ENCODE measurements at regions not wholly inside any gene's neighbourhood (a gene's known extent, or its start where the extent isn't known, plus 50 kb on each side); places are given as distances from the start of the nearest gene placed in this dataset.
"Not testable (repeated sequence)": the region's sequence is repeated elsewhere in the genome, so short reads cannot be mapped to it uniquely, and the experiment has no call there.

DNA sequence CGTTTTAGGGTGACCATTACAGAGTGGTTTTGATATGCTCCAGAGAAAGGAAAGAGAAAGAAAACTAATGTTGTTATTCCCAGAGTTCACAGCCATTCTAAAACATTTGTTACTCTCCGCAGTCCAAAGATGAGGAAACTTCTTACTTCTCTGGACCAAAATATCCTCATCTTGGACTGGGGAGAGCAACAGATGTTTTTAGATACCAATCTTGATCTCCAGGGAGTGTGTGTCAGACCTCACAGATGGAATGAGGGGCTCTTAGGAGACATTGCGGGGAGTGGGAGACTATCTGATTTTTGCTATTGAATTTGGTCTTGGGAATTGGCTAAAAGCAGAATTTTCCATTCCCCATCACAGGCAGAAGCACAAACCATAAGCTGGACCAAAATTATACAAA lies 110.8 kb downstream of the TNFAIP3 start:
- H3K4me1 Mint-ChIP-seq (ENCODE audit: low read depth, unreplicated experiment) = peaks cover 8% of the 10 kb centered on the region
- intact Hi-C loops (cut with micrococcal nuclease; ENCODE audit: unreplicated experiment) = loop anchor here (10.0 kb wide), 1 partner anchor 273 kb away; no protein-coding TSS in a partner anchor
- H3K27me3 Mint-ChIP-seq (ENCODE audit: unreplicated experiment) = no peaks in the 10 kb centered on the region
- CTCF ChIA-PET = no interaction called here
- H3K4me3 Mint-ChIP-seq (ENCODE audit: low read depth, unreplicated experiment) = peak overlapping the region; percentile 26
- H3K36me3 Mint-ChIP-seq (ENCODE audit: insufficient read depth, unreplicated experiment) = no peaks in the 10 kb centered on the region
- H3K27ac Mint-ChIP-seq (ENCODE audit: unreplicated experiment) = no peak overlapping the region
- BruUV-seq (replicated peaks) = no TSS peak
- no peaks in the 10 kb centered on the region for H3K9me3 Mint-ChIP-seq (ENCODE audit: low read depth, unreplicated experiment)
- DNase-seq = no peak
- TF ChIP-seq, protein P1, sequence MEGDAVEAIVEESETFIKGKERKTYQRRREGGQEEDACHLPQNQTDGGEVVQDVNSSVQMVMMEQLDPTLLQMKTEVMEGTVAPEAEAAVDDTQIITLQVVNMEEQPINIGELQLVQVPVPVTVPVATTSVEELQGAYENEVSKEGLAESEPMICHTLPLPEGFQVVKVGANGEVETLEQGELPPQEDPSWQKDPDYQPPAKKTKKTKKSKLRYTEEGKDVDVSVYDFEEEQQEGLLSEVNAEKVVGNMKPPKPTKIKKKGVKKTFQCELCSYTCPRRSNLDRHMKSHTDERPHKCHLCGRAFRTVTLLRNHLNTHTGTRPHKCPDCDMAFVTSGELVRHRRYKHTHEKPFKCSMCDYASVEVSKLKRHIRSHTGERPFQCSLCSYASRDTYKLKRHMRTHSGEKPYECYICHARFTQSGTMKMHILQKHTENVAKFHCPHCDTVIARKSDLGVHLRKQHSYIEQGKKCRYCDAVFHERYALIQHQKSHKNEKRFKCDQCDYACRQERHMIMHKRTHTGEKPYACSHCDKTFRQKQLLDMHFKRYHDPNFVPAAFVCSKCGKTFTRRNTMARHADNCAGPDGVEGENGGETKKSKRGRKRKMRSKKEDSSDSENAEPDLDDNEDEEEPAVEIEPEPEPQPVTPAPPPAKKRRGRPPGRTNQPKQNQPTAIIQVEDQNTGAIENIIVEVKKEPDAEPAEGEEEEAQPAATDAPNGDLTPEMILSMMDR (IDR thresholded peaks at IDR 0.05; ENCODE audit: unreplicated experiment) = no peak

DNA sequence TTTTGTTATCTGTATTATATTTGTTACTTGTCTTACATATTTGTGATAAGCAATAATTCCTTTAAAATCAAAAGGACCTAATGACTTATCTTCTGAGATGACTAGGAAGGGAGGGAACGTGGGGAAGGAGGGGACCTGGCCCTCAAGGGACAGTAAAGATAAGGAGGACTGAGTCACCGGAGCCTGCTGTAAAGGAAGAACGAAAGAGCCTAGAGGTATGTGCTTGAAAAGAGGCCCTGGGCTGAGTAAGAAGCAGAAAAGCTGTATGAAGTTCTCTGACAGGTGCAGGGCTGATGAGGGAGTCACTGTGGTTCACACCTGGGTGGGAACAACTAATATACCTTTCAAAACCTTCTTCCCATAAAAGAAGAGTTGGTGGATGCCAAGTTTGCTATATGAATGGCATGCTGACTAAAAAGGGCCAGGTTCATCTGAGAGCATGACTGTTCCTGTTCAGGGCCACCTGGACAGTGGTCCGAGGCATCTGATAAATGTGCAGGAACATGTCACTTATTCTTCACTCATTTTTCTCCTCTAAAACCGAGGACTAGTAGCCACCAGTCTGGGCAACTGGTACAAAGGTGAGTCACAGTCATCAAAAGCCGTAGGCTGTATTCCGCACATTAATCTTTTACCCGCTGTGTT lies 111.3 kb downstream of the TNFAIP3 start:
- Mint-ChIP-seq H3K27me3 (ENCODE audit: unreplicated experiment) (no peaks in the 10 kb centered on the region), H3K4me1 (ENCODE audit: low read depth, unreplicated experiment) (peaks cover 8% of the 10 kb centered on the region), H3K27ac (ENCODE audit: unreplicated experiment) (no peak overlapping the region), H3K36me3 (ENCODE audit: insufficient read depth, unreplicated experiment) (no peaks in the 10 kb centered on the region), H3K4me3 (ENCODE audit: low read depth, unreplicated experiment) (peak overlapping the region; percentile 26), H3K9me3 (ENCODE audit: low read depth, unreplicated experiment) (no peaks in the 10 kb centered on the region)
- DNase-seq = peak; percentile 25
- no TSS peak for BruUV-seq (replicated peaks)
- TF ChIP-seq, protein P1 (IDR thresholded peaks at IDR 0.05; ENCODE audit: unreplicated experiment) = no peak
- CTCF ChIA-PET = no interaction called here
- intact Hi-C loops (cut with micrococcal nuclease; ENCODE audit: unreplicated experiment) = loop anchor here (10.0 kb wide), 1 partner anchor 274 kb away; no protein-coding TSS in a partner anchor

DNA sequence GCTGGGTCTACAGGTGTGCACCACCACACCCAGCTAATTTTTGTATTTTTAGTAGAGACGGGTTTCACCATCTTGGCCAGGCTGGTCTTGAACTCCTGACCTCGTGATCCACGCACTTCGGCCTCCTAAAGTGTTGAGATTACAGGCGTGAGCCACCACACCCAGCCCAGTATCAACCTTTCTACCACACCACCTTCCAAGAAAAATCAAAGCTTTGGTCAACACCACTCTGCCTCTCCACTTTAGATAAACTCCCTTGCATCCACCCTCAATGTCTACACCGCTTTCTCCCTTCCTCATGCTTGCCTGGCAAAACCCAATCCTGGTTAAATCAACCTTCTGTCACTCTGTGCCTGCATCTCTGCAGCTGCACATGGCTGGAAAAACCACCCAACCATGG lies 112.2 kb downstream of the TNFAIP3 start:
- CTCF ChIA-PET; BruUV-seq (replicated peaks); H3K27me3 Mint-ChIP-seq (ENCODE audit: unreplicated experiment); DNase-seq; H3K36me3 Mint-ChIP-seq (ENCODE audit: insufficient read depth, unreplicated experiment); H3K4me1 Mint-ChIP-seq (ENCODE audit: low read depth, unreplicated experiment); H3K9me3 Mint-ChIP-seq (ENCODE audit: low read depth, unreplicated experiment); H3K4me3 Mint-ChIP-seq (ENCODE audit: low read depth, unreplicated experiment); H3K27ac Mint-ChIP-seq (ENCODE audit: unreplicated experiment): not testable (repeated sequence)
- intact Hi-C loops (cut with micrococcal nuclease; ENCODE audit: unreplicated experiment) = loop anchor here (10.0 kb wide), 1 partner anchor 274 kb away; no protein-coding TSS in a partner anchor

DNA sequence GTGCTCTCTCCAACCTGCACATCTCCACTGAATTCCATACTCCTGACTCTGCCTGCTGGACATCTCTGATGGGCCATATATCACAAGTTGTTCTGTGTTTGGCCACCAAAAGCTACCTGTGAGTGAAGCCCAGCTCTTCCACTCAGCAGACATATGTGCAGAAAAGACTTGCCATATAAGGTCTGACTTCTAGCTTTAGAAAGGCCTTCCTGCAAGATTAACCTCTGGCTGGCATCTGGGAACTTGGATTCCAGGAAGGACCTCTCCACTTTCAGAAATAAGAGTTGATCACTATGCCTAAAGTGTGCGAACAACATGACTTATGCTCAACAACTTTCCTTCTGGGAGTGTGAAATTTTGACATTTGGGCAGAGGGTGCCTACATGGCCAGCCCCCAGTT lies 113.7 kb downstream of the TNFAIP3 start:
- no peaks in the 10 kb centered on the region for H3K27me3 Mint-ChIP-seq (ENCODE audit: unreplicated experiment)
- no peak for DNase-seq
- intact Hi-C loops (cut with micrococcal nuclease; ENCODE audit: unreplicated experiment) = no loop called here
- CTCF ChIA-PET = no interaction called here
- no peak overlapping the region for H3K27ac Mint-ChIP-seq (ENCODE audit: unreplicated experiment)
- peaks cover 8% of the 10 kb centered on the region for H3K4me1 Mint-ChIP-seq (ENCODE audit: low read depth, unreplicated experiment)
- BruUV-seq (replicated peaks) = no TSS peak
- no peaks in the 10 kb centered on the region for H3K9me3 Mint-ChIP-seq (ENCODE audit: low read depth, unreplicated experiment)
- H3K4me3 Mint-ChIP-seq (ENCODE audit: low read depth, unreplicated experiment) = no peak overlapping the region
- H3K36me3 Mint-ChIP-seq (ENCODE audit: insufficient read depth, unreplicated experiment) = no peaks in the 10 kb centered on the region
- TF ChIP-seq, protein P1 (IDR thresholded peaks at IDR 0.05; ENCODE audit: unreplicated experiment) = no peak

DNA sequence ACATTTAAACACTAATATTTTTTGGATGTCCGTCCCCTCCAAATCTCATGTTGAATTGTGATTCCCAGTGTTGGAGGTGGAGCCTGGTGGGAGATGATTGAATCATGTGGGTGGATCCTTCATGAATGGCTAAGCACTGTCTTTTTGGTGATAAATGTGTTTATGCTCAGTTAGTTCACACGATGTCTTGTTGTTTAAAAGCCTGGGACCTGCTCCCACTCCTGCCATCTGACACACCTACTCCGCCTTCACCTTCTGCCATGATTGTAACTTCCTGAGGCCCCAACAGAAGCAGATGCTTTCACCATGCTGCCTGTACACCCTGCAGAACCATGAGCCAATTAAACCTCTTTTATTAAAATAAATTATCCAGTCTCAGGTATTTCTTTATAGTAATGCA lies 114.7 kb downstream of the TNFAIP3 start:
- no peak for DNase-seq
- H3K9me3 Mint-ChIP-seq (ENCODE audit: low read depth, unreplicated experiment) = no peaks in the 10 kb centered on the region
- H3K36me3 Mint-ChIP-seq (ENCODE audit: insufficient read depth, unreplicated experiment) = no peaks in the 10 kb centered on the region
- no peak overlapping the region for H3K4me3 Mint-ChIP-seq (ENCODE audit: low read depth, unreplicated experiment)
- no peak overlapping the region for H3K27ac Mint-ChIP-seq (ENCODE audit: unreplicated experiment)
- H3K4me1 Mint-ChIP-seq (ENCODE audit: low read depth, unreplicated experiment) = peaks cover 8% of the 10 kb centered on the region
- intact Hi-C loops (cut with micrococcal nuclease; ENCODE audit: unreplicated experiment) = no loop called here
- no peaks in the 10 kb centered on the region for H3K27me3 Mint-ChIP-seq (ENCODE audit: unreplicated experiment)
- no TSS peak for BruUV-seq (replicated peaks)
- TF ChIP-seq, protein P1 (IDR thresholded peaks at IDR 0.05; ENCODE audit: unreplicated experiment) = no peak
- CTCF ChIA-PET = no interaction called here

All from Calu3 (cell line).